ENCODE measurements at regions not wholly inside any gene's neighbourhood (a gene's known extent, or its start where the extent isn't known, plus 50 kb on each side); places are given as distances from the start of the nearest gene placed in this dataset.

DNA sequence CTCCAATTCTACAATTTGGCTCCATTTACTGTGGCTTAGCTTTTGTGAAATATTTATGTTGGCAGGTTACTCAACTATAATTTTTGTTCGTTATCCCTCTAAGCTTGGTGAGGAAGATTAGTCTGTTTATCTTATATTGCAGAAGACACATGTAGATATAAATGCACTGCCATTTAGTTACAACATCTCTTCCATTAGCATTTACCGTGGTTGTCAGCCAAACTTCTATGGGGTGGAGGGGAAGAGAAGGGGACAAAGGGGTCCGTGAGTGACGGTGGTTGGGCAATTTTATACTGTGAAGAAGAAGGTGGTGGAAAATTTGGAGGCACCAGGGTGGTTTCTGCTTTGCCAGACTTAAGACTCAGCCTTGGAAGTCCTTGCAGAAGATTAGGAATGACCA lies 117.6 kb upstream of the CXCR4 start:
- intact Hi-C loops (cut with DNase I) = no loop called here
- 75% methylated on average over 4 of the region's 4 CpGs for WGBS, 2 donors
- H3K27me3 ChIP-seq = no peaks in the 10 kb centered on the region
- H3K4me1 ChIP-seq = peaks cover 0 to 30% (median 13%) of the 10 kb centered on the region in 4 donors
- no peaks in the 10 kb centered on the region for H3K9me3 ChIP-seq
- H3K4me3 ChIP-seq = no peak overlapping the region
- no peaks in the 10 kb centered on the region for H3K36me3 ChIP-seq
- DNase-seq = no peak
- H3K27ac ChIP-seq = no peak overlapping the region
- TF ChIP-seq CTCF (IDR thresholded peaks at IDR 0.05) = no peak
- TF ChIP-seq POLR2A (IDR thresholded peaks at IDR 0.05) = no peak
- TF ChIP-seq EP300 (IDR thresholded peaks at IDR 0.05) = no peak
- no peak for TF ChIP-seq POLR2AphosphoS5 (IDR thresholded peaks at IDR 0.05)

- TF ChIP-seq EP300 (IDR thresholded peaks at IDR 0.05) (no peak), CTCF (IDR thresholded peaks at IDR 0.05) (no peak), POLR2A (IDR thresholded peaks at IDR 0.05) (no peak), POLR2AphosphoS5 (IDR thresholded peaks at IDR 0.05) (no peak)
- H3K4me1 ChIP-seq = peaks cover 0 to 30% (median 13%) of the 10 kb centered on the region in 4 donors
- H3K9me3 ChIP-seq = no peaks in the 10 kb centered on the region
- 86 to 91% methylated on average over 7 of the region's 7 CpGs for WGBS, 2 donors
- intact Hi-C loops (cut with DNase I) = no loop called here
- H3K36me3 ChIP-seq = no peaks in the 10 kb centered on the region
- no peaks in the 10 kb centered on the region for H3K27me3 ChIP-seq
- H3K27ac ChIP-seq = no peak overlapping the region
- no peak for DNase-seq
- H3K4me3 ChIP-seq = no peak overlapping the region
Measured at GRCh38 chr2:136234261-136234660, 116.3 kb upstream of the CXCR4 start.

- Histone ChIP-seq H3K36me3 (no peaks in the 10 kb centered on the region), H3K4me3 (no peak overlapping the region), H3K4me1 (peaks cover 0 to 25% (median 13%) of the 10 kb centered on the region in 4 donors), H3K27ac (no peak overlapping the region), H3K9me3 (no peaks in the 10 kb centered on the region), H3K27me3 (no peaks in the 10 kb centered on the region)
- intact Hi-C loops (cut with DNase I) = no loop called here
- DNase-seq = no peak
- TF ChIP-seq EP300 (IDR thresholded peaks at IDR 0.05) (no peak), CTCF (IDR thresholded peaks at IDR 0.05) (no peak), POLR2AphosphoS5 (IDR thresholded peaks at IDR 0.05) (no peak), POLR2A (IDR thresholded peaks at IDR 0.05) (no peak)
Measured at GRCh38 chr2:136233298-136233697, 115.3 kb upstream of the CXCR4 start.

- Histone ChIP-seq H3K4me1 (peaks cover 0 to 24% (median 13%) of the 10 kb centered on the region in 4 donors), H3K4me3 (no peak overlapping the region), H3K27ac (no peak overlapping the region), H3K36me3 (no peaks in the 10 kb centered on the region), H3K9me3 (no peaks in the 10 kb centered on the region), H3K27me3 (no peaks in the 10 kb centered on the region)
- intact Hi-C loops (cut with DNase I) = no loop called here
- TF ChIP-seq POLR2AphosphoS5 (IDR thresholded peaks at IDR 0.05) = no peak
- TF ChIP-seq EP300 (IDR thresholded peaks at IDR 0.05) = no peak
- no peak for TF ChIP-seq CTCF (IDR thresholded peaks at IDR 0.05)
- DNase-seq = no peak
- WGBS, 2 donors = 41 to 48% methylated on average over 7 of the region's 7 CpGs
Measured at GRCh38 chr2:136232456-136233172, 114.7 kb upstream of the CXCR4 start.

DNA sequence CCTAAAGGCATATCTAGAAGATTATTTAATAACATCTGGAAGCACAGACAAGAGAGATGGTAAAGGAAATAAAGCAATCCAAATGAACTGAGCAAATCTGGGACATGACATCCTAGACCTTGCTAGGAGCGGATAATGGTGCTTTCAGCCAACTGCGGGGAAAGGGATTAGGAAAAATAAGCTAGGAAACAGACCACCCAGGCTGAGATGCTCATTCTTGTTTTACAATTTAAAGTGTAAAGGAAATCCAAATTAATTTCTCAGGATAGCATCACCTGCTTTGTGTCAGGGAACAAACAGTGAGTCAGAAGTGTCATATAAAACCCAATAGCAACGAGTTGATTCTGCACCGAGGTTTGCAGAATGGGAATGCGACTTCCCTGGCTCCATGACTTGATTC lies 112.5 kb upstream of the CXCR4 start:
- Histone ChIP-seq H3K36me3 (no peaks in the 10 kb centered on the region), H3K27me3 (no peaks in the 10 kb centered on the region), H3K4me3 (no peak overlapping the region), H3K9me3 (no peaks in the 10 kb centered on the region), H3K27ac (no peak overlapping the region), H3K4me1 (peaks cover 0 to 17% (median 7%) of the 10 kb centered on the region in 4 donors)
- 75 to 77% methylated on average over 5 of the region's 5 CpGs for WGBS, 2 donors
- TF ChIP-seq CTCF (IDR thresholded peaks at IDR 0.05) (no peak), POLR2AphosphoS5 (IDR thresholded peaks at IDR 0.05) (no peak), POLR2A (IDR thresholded peaks at IDR 0.05) (no peak)
- intact Hi-C loops (cut with DNase I) = no loop called here
- no peak for DNase-seq
